Vagina (tissue), 2 donors: ENCODE measurements at regions not wholly inside any gene's neighbourhood (a gene's known extent, or its start where the extent isn't known, plus 50 kb on each side); places are given as distances from the start of the nearest gene placed in this dataset.
"Not testable (repeated sequence)": the region's sequence is repeated elsewhere in the genome, so short reads cannot be mapped to it uniquely, and the experiment has no call there.

Experiments
- DNase-seq, 2 donors: peaks; one replicate each; pipeline ENCODE4 v3.0.0-alpha.2; 2017; ENCODE audit errors: extremely low spot score in 2 of 2
- H3K27ac ChIP-seq: fragments of 200-600 bp; sonication (generic); one replicate; pipeline ENCODE4 v1.5.1; 2019
- H3K27me3 ChIP-seq: fragments of 200-600 bp; sonication (generic); one replicate; pipeline ENCODE4 v1.5.1; 2019
- H3K36me3 ChIP-seq, 2 donors: fragments of 200-600 bp; sonication (generic); one replicate each; pipeline ENCODE4 v1.5.1; 2017 to 2019
- H3K4me1 ChIP-seq: fragments of 200-600 bp; sonication (generic); one replicate; pipeline ENCODE4 v1.5.1; 2019
- H3K4me3 ChIP-seq, 2 donors: fragments of 200-600 bp; sonication (generic); 1 replicate in 1 of 2; 2 replicates in 1 of 2; pipeline ENCODE4 v1.5.1; 2016 to 2019
- H3K9me3 ChIP-seq: fragments of 200-600 bp; sonication (generic); one replicate; pipeline ENCODE4 v1.5.1; 2019
- CTCF ChIP-seq, 3 experiments: fragments of 450-650 bp in 2 of 3; fragments of 200-600 bp in 1 of 3; sonication (generic) in 1 of 3; IDR thresholded peaks; one replicate each; pipeline ENCODE4 v1.5.1; 2017 to 2019; ENCODE audit warnings: antibody characterized with exemption in 3 of 3, mild to moderate bottlenecking in 2 of 3, moderate library complexity in 2 of 3
- POLR2A ChIP-seq, 2 donors: fragments of 450-650 bp; IDR thresholded peaks; one replicate each; pipeline ENCODE4 v1.6.1; 2017; ENCODE audit warnings: antibody characterized with exemption in 2 of 2, mild to moderate bottlenecking in 2 of 2, moderate library complexity in 2 of 2
- POLR2AphosphoS5 ChIP-seq, 2 donors: sonication (generic); formaldehyde crosslinking; IDR thresholded peaks; one replicate each; pipeline ENCODE4 v1.9.0; 2017; ENCODE audit warnings: antibody characterized with exemption in 2 of 2, mild to moderate bottlenecking in 2 of 2, low read depth in 1 of 2; ENCODE audit not compliant: insufficient read depth in 1 of 2
- intact Hi-C: fragments of 100-400 bp; cut with DNase I; formaldehyde crosslinking; loops from one replicate; pipeline ENCODE4 v1.15.1; 2023

DNA sequence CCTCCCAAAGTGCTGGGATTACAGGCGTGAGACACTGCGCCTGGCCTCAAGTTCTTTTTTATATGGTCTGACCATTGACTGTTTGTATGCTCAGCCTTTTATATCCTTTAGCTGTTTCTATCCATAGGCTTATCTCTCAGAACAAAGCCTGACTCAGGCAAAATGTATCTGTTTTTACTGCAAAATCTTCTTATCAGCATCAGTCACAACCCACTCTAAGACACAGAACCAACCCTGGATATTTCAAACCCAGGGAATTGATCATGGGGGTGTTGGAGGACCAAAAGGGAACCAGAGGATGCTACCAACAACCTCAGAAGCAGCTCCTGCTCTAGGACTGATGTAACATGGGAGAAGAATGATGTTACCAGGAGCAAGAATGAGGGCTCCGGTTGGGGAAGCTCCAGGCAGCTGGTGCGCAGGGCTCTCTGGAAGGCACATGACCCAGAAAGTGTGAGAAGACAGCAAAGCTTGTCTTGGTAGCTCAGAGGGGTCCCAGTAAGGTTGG lies 75.3 kb upstream of the NCK2 start:
- no peaks in the 10 kb centered on the region for H3K4me1 ChIP-seq
- DNase-seq, result no peak
- no peaks in the 10 kb centered on the region for H3K27me3 ChIP-seq
- H3K9me3 ChIP-seq, result peaks cover 13% of the 10 kb centered on the region
- TF ChIP-seq POLR2A (IDR thresholded peaks at IDR 0.05) (no peak), CTCF (IDR thresholded peaks at IDR 0.05) (no peak), POLR2AphosphoS5 (IDR thresholded peaks at IDR 0.05; ENCODE audit: insufficient read depth in 1 of 2, low read depth in 1 of 2) (no peak)
- H3K4me3 ChIP-seq, result no peak overlapping the region
- H3K27ac ChIP-seq, result no peak overlapping the region
- intact Hi-C loops, result no loop called here
- H3K36me3 ChIP-seq, result no peaks in the 10 kb centered on the region

- Histone ChIP-seq H3K27ac (no peak overlapping the region), H3K27me3 (no peaks in the 10 kb centered on the region), H3K36me3 (no peaks in the 10 kb centered on the region), H3K9me3 (peaks cover 13% of the 10 kb centered on the region), H3K4me1 (no peaks in the 10 kb centered on the region), H3K4me3 (no peak overlapping the region)
- DNase-seq, result no peak
- no peak for TF ChIP-seq CTCF (IDR thresholded peaks at IDR 0.05)
- TF ChIP-seq POLR2A (IDR thresholded peaks at IDR 0.05), result no peak
- TF ChIP-seq POLR2AphosphoS5 (IDR thresholded peaks at IDR 0.05; ENCODE audit: insufficient read depth in 1 of 2, low read depth in 1 of 2), result no peak
- intact Hi-C loops, result no loop called here
Observed at GRCh38 chr2:105665480-105665879, 79.2 kb upstream of the NCK2 start.

DNA sequence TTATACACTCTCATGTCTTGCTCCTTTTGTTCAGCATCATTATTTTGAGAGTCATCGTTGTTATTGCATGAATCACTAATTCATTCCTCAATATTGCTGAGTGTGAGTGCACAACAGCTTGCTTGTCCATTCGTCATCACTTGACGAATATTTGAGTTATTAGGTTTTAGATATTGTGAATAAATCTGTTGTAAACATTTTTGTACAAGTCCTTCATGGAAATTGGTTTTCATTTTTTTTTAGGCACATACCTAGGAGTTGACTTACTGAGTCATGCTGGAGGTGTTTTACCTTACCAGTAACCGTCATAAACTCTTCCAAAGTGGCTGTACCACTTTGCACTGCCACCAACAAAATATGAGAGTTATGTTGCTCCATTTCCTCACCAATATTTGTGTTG lies 84.2 kb upstream of the NCK2 start:
- Histone ChIP-seq H3K9me3 (peaks cover 5% of the 10 kb centered on the region), H3K4me1 (no peaks in the 10 kb centered on the region), H3K27me3 (no peaks in the 10 kb centered on the region), H3K27ac (no peak overlapping the region), H3K36me3 (no peaks in the 10 kb centered on the region), H3K4me3 (no peak overlapping the region)
- DNase-seq, result no peak
- TF ChIP-seq POLR2AphosphoS5 (IDR thresholded peaks at IDR 0.05; ENCODE audit: insufficient read depth in 1 of 2, low read depth in 1 of 2) (no peak), CTCF (IDR thresholded peaks at IDR 0.05) (no peak), POLR2A (IDR thresholded peaks at IDR 0.05) (no peak)
- intact Hi-C loops, result no loop called here

GRCh38 chr2:105655723-105656606 lies 88.7 kb upstream of the NCK2 start:
- H3K4me1 ChIP-seq, DNase-seq, H3K27me3 ChIP-seq, H3K36me3 ChIP-seq, H3K4me3 ChIP-seq, intact Hi-C loops, H3K27ac ChIP-seq, H3K9me3 ChIP-seq: not testable (repeated sequence)

- no peaks in the 10 kb centered on the region for H3K27me3 ChIP-seq
- no peak for DNase-seq
- no peak overlapping the region for H3K27ac ChIP-seq
- intact Hi-C loops, result no loop called here
- no peak for TF ChIP-seq POLR2AphosphoS5 (IDR thresholded peaks at IDR 0.05; ENCODE audit: insufficient read depth in 1 of 2, low read depth in 1 of 2)
- TF ChIP-seq POLR2A (IDR thresholded peaks at IDR 0.05), result no peak
- H3K9me3 ChIP-seq, result no peaks in the 10 kb centered on the region
- H3K4me3 ChIP-seq, result no peak overlapping the region
- H3K4me1 ChIP-seq, result no peaks in the 10 kb centered on the region
- no peaks in the 10 kb centered on the region for H3K36me3 ChIP-seq
Observed at GRCh38 chr2:105655244-105655643, 89.5 kb upstream of the NCK2 start.

- no peak overlapping the region for H3K4me3 ChIP-seq
- intact Hi-C loops, result no loop called here
- no peaks in the 10 kb centered on the region for H3K27me3 ChIP-seq
- no peaks in the 10 kb centered on the region for H3K4me1 ChIP-seq
- H3K36me3 ChIP-seq, result no peaks in the 10 kb centered on the region
- DNase-seq, result no peak
- no peak overlapping the region for H3K27ac ChIP-seq
- no peaks in the 10 kb centered on the region for H3K9me3 ChIP-seq
- no peak for TF ChIP-seq CTCF (IDR thresholded peaks at IDR 0.05)
- no peak for TF ChIP-seq POLR2AphosphoS5 (IDR thresholded peaks at IDR 0.05; ENCODE audit: insufficient read depth in 1 of 2, low read depth in 1 of 2)
- no peak for TF ChIP-seq POLR2A (IDR thresholded peaks at IDR 0.05)
Observed at GRCh38 chr2:105654474-105655004, 90.2 kb upstream of the NCK2 start.
